ENCODE measurements at regions not wholly inside any gene's neighbourhood (a gene's known extent, or its start where the extent isn't known, plus 50 kb on each side); places are given as distances from the start of the nearest gene placed in this dataset.

- TF ChIP-seq FOXP2 (optimal IDR thresholded peaks at IDR 0.05; ENCODE audit: control extremely low read depth, extremely low read length, insufficient read depth) = no peak
- no peak for TF ChIP-seq EZH2 (IDR thresholded peaks at IDR 0.05)
Measured at GRCh38 chr20:24830649-24831048, 118.4 kb upstream of the CST7 start.

All from SK-N-MC (cell line).